MM.1S (cell line): ENCODE measurements at regions not wholly inside any gene's neighbourhood (a gene's known extent, or its start where the extent isn't known, plus 50 kb on each side); places are given as distances from the start of the nearest gene placed in this dataset.

Source experiments
- DNase-seq: peaks from one replicate; pipeline ENCODE4 v3.0.0-alpha.2; 2015
- H2AFZ ChIP-seq: fragments of 300-600 bp; sonication (generic); 2 replicates; pipeline ENCODE4 v1.6.0; 2016; ENCODE audit warnings: antibody characterized with exemption, low read length
- H3F3A ChIP-seq: fragments of 300-600 bp; sonication (generic); 2 replicates; pipeline ENCODE4 v1.6.1; 2016; ENCODE audit warnings: mild to moderate bottlenecking, antibody characterized with exemption, low read length, moderate library complexity, mixed read lengths; ENCODE audit not compliant: insufficient read depth
- H3K27ac ChIP-seq: fragments of 300-600 bp; sonication (generic); 2 replicates; pipeline ENCODE4 v1.5.1; 2016; ENCODE audit warnings: mild to moderate bottlenecking, low read length
- H3K27me3 ChIP-seq: fragments of 300-600 bp; sonication (generic); replicated peaks from 2 replicates; pipeline ENCODE4 v1.6.0; 2016; ENCODE audit warnings: low read length; ENCODE audit not compliant: insufficient read depth
- H3K36me3 ChIP-seq: fragments of 300-600 bp; sonication (generic); replicated peaks from 2 replicates; pipeline ENCODE4 v1.6.1; 2016; ENCODE audit warnings: mild to moderate bottlenecking, low read length, mixed read lengths; ENCODE audit not compliant: insufficient read depth
- H3K4me1 ChIP-seq: fragments of 300-600 bp; sonication (generic); 2 replicates; pipeline ENCODE4 v1.6.1; 2016; ENCODE audit warnings: low read length, mixed read lengths
- H3K4me2 ChIP-seq: fragments of 300-600 bp; sonication (generic); 2 replicates; pipeline ENCODE4 v1.6.0; 2016; ENCODE audit warnings: low read depth, low read length
- H3K4me3 ChIP-seq: fragments of 300-600 bp; sonication (generic); 2 replicates; pipeline ENCODE4 v1.5.1; 2016; ENCODE audit warnings: low read length, mixed read lengths
- H3K79me2 ChIP-seq: fragments of 300-600 bp; sonication (generic); 2 replicates; pipeline ENCODE4 v1.6.1; 2016; ENCODE audit warnings: mixed run types, low read length, mixed read lengths
- H3K9ac ChIP-seq: fragments of 300-600 bp; sonication (generic); 2 replicates; pipeline ENCODE4 v1.6.1; 2016; ENCODE audit warnings: low read length, mixed read lengths
- H3K9me2 ChIP-seq: fragments of 300-600 bp; sonication (generic); replicated peaks from 2 replicates; pipeline ENCODE4 v1.6.1; 2016; ENCODE audit warnings: mild to moderate bottlenecking, low read length, mixed read lengths; ENCODE audit not compliant: insufficient read depth
- H3K9me3 ChIP-seq: fragments of 300-600 bp; sonication (generic); replicated peaks from 2 replicates; pipeline ENCODE4 v1.6.1; 2016; ENCODE audit warnings: mild to moderate bottlenecking, low read length, mixed read lengths; ENCODE audit not compliant: insufficient read depth
- H4K20me1 ChIP-seq: fragments of 300-600 bp; sonication (generic); 2 replicates; pipeline ENCODE4 v1.6.1; 2016; ENCODE audit warnings: mild to moderate bottlenecking, low read length, moderate library complexity, mixed read lengths; ENCODE audit not compliant: insufficient read depth
- EZH2 ChIP-seq: fragments of 300-600 bp; sonication (generic); optimal IDR thresholded peaks from 2 replicates; pipeline ENCODE3; 2017; ENCODE audit warnings: low read depth, mild to moderate bottlenecking, antibody characterized with exemption, low read length, mixed read lengths
- EZH2phosphoT487 ChIP-seq: fragments of 300-600 bp; sonication (generic); IDR thresholded peaks from 2 replicates; pipeline ENCODE4 v1.6.1; 2018; ENCODE audit warnings: antibody characterized with exemption, low read length
- TF ChIP-seq, protein P1 (sequence below): fragments of 300-600 bp; sonication (generic); IDR thresholded peaks from 2 replicates; pipeline ENCODE4 v1.5.1; 2016; ENCODE audit warnings: antibody characterized with exemption, low read length, mixed read lengths

DNA sequence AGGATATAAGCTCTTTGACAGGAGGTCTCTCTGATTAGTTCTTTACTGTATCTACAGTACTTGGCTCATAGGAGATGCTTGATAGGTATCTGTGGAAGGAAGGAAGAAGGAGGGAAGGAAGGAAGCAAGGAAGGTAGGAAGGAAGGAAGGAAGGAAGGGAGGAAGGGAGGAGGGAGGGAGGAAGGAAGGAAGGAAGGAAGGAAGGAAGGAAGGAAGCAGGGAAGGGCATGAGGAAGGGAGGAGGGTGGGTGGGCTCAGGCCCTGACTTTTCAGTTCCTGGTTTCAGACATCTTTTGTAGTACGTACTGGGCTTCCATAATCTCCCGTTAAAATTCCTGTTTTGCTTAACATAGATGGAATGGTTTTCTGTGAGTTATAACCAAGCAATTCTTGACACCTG, 175.0 kb upstream of the NUDT4 start:
- Histone ChIP-seq H3K9me2 (no peaks in the 10 kb centered on the region), H4K20me1 (no peaks in the 10 kb centered on the region), H3K27ac (no peak overlapping the region), H3K4me1 (peaks cover 24% of the 10 kb centered on the region), H3K27me3 (no peaks in the 10 kb centered on the region), H2AFZ (no peak overlapping the region), H3K79me2 (no peaks in the 10 kb centered on the region), H3K9ac (no peak overlapping the region), H3F3A (peaks cover 15% of the 10 kb centered on the region), H3K4me3 (no peak overlapping the region), H3K36me3 (no peaks in the 10 kb centered on the region), H3K4me2 (no peak overlapping the region), H3K9me3 (no peaks in the 10 kb centered on the region)
- TF ChIP-seq EZH2: no peak
- no peak for TF ChIP-seq EZH2phosphoT487
- TF ChIP-seq, protein P1, sequence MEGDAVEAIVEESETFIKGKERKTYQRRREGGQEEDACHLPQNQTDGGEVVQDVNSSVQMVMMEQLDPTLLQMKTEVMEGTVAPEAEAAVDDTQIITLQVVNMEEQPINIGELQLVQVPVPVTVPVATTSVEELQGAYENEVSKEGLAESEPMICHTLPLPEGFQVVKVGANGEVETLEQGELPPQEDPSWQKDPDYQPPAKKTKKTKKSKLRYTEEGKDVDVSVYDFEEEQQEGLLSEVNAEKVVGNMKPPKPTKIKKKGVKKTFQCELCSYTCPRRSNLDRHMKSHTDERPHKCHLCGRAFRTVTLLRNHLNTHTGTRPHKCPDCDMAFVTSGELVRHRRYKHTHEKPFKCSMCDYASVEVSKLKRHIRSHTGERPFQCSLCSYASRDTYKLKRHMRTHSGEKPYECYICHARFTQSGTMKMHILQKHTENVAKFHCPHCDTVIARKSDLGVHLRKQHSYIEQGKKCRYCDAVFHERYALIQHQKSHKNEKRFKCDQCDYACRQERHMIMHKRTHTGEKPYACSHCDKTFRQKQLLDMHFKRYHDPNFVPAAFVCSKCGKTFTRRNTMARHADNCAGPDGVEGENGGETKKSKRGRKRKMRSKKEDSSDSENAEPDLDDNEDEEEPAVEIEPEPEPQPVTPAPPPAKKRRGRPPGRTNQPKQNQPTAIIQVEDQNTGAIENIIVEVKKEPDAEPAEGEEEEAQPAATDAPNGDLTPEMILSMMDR: no peak
- DNase-seq: no peak

DNA sequence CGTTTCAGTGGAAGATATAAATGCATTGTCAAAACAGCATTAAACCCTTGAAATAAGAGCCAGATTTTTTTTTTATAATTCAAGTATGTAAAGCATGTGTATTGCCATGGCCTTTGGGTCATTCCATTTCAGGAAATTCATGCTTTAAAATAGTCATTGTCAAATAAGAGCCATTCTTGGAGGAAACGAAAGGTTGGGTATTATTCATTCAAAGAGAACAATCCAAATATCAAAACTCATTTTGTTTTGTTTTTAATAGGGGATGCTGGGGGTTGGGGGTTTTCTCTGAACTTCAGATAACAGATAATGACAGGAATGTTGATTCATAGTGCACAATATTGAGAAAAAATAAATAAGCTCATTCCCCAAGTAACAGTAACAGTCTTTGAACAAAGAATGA, 174.4 kb upstream of the NUDT4 start:
- H3F3A ChIP-seq: peaks cover 15% of the 10 kb centered on the region
- no peak overlapping the region for H3K4me3 ChIP-seq
- H3K9me2 ChIP-seq: no peaks in the 10 kb centered on the region
- TF ChIP-seq, protein P1: no peak
- TF ChIP-seq EZH2 (no peak), EZH2phosphoT487 (no peak)
- H3K27me3 ChIP-seq: no peaks in the 10 kb centered on the region
- no peak overlapping the region for H3K9ac ChIP-seq
- H3K36me3 ChIP-seq: no peaks in the 10 kb centered on the region
- H3K9me3 ChIP-seq: no peaks in the 10 kb centered on the region
- no peaks in the 10 kb centered on the region for H4K20me1 ChIP-seq
- no peaks in the 10 kb centered on the region for H3K79me2 ChIP-seq
- H3K4me2 ChIP-seq: no peak overlapping the region
- no peak overlapping the region for H2AFZ ChIP-seq
- peaks cover 31% of the 10 kb centered on the region for H3K4me1 ChIP-seq
- H3K27ac ChIP-seq: no peak overlapping the region
- no peak for DNase-seq

DNA sequence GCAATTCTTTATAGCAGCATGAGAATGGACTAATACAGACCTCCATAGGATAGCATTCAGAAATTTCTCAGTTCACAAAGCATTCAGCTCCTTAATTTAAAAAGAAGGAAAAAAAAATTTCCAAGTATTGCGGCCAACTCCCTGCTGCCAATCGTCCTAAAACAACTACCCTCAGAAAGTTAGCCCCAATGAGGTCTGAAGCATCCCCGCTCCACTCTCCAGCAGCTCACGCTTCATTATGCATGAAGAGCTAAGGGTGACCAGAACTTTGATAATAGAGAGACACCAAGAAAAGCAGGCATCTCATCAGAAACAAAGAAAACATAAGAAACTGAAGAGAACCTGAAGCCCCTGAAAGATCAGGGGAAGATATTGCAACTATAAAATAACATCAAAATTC, 172.8 kb upstream of the NUDT4 start:
- Histone ChIP-seq H3K9ac (no peak overlapping the region), H3K4me1 (peaks cover 26% of the 10 kb centered on the region)
- TF ChIP-seq EZH2: no peak
- TF ChIP-seq, protein P1: no peak
- no peak for TF ChIP-seq EZH2phosphoT487

More for the DNA sequence above, 172.8 kb upstream of the NUDT4 start:
- no peak overlapping the region for H3K4me2 ChIP-seq
- H3K9me2 ChIP-seq: no peaks in the 10 kb centered on the region
- H3K27me3 ChIP-seq: no peaks in the 10 kb centered on the region
- no peaks in the 10 kb centered on the region for H3K36me3 ChIP-seq
- peaks cover 11% of the 10 kb centered on the region for H3F3A ChIP-seq
- no peaks in the 10 kb centered on the region for H3K79me2 ChIP-seq
- H2AFZ ChIP-seq: no peak overlapping the region
- no peak overlapping the region for H3K27ac ChIP-seq
- H4K20me1 ChIP-seq: no peaks in the 10 kb centered on the region
- no peaks in the 10 kb centered on the region for H3K9me3 ChIP-seq
- H3K4me3 ChIP-seq: no peak overlapping the region
- no peak for DNase-seq
